ENCODE measurements at regions not wholly inside any gene's neighbourhood (a gene's known extent, or its start where the extent isn't known, plus 50 kb on each side); places are given as distances from the start of the nearest gene placed in this dataset.

DNA sequence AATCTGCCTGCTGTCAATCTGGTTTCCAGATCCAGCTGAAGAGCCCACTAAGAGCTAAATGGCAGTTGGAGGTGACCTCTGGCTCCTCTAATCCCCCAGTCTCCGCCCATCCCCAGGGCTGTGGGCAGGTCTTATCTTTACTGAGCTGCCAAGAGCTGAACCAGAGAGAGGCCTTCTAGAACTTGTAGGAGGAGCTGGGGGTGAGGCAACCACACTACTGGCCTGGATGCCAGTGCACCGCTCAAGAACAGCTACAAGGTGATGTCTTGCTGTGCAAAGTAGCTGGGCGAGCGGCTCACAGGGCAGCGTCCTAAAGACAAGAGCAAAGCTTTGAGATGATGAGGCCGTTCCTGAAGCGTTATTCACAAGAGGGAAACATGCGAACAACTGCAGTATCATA is 374.6 kb downstream of the CTTN start:
- Mint-ChIP-seq H3K27me3 (no peaks in the 10 kb centered on the region), H3K36me3 (ENCODE audit: insufficient read depth) (peaks cover 11% of the 10 kb centered on the region), H3K4me1 (ENCODE audit: low read depth) (no peaks in the 10 kb centered on the region), H3K9me3 (ENCODE audit: low read depth) (peaks cover 10% of the 10 kb centered on the region), H3K27ac (no peak overlapping the region), H3K4me3 (ENCODE audit: low read depth) (no peak overlapping the region)
- TF ChIP-seq, protein P1, sequence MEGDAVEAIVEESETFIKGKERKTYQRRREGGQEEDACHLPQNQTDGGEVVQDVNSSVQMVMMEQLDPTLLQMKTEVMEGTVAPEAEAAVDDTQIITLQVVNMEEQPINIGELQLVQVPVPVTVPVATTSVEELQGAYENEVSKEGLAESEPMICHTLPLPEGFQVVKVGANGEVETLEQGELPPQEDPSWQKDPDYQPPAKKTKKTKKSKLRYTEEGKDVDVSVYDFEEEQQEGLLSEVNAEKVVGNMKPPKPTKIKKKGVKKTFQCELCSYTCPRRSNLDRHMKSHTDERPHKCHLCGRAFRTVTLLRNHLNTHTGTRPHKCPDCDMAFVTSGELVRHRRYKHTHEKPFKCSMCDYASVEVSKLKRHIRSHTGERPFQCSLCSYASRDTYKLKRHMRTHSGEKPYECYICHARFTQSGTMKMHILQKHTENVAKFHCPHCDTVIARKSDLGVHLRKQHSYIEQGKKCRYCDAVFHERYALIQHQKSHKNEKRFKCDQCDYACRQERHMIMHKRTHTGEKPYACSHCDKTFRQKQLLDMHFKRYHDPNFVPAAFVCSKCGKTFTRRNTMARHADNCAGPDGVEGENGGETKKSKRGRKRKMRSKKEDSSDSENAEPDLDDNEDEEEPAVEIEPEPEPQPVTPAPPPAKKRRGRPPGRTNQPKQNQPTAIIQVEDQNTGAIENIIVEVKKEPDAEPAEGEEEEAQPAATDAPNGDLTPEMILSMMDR (IDR thresholded peaks at IDR 0.05; ENCODE audit: unreplicated experiment), result no peak
- DNase-seq (ENCODE audit: low spot score, unreplicated experiment), result no peak

DNA sequence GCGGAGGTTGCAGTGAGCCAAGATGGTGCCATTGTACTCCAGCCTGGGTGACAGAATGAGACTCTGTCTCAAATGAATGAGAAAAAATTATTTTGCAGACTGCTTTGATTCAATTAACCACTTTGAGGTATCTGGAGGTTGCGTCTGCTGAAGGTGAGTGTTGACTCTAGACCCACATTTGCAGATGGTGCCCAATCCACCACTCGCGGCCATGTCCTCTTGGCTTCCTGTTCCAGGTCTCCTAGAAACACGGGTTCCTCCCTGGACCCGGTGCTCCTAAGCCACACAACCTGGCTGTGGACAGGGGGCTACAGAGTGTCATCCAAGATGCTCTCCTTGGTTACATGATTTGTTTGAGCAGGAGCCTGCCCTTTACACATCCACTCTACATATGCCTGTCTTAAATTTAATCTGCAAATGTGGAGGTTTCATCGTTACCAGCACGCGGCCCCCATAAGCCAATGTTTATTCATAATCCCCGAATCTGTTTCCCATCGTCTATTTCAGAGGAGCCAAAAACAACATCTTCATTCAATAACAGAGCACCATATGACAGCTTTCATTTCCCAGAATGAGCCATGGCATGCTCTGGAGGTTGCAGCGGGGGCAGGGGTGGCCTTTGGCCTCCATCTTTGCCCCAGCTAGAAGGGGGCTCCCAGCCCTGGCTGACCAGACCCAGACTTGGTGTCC is 377.2 kb downstream of the CTTN start:
- peaks cover 10% of the 10 kb centered on the region for H3K9me3 Mint-ChIP-seq (ENCODE audit: low read depth)
- TF ChIP-seq, protein P1 (IDR thresholded peaks at IDR 0.05; ENCODE audit: unreplicated experiment), result no peak
- H3K27ac Mint-ChIP-seq, result no peak overlapping the region
- H3K4me1 Mint-ChIP-seq (ENCODE audit: low read depth), result no peaks in the 10 kb centered on the region
- no peaks in the 10 kb centered on the region for H3K27me3 Mint-ChIP-seq
- no peak for DNase-seq (ENCODE audit: low spot score, unreplicated experiment)
- H3K36me3 Mint-ChIP-seq (ENCODE audit: insufficient read depth), result peaks cover 9% of the 10 kb centered on the region
- no peak overlapping the region for H3K4me3 Mint-ChIP-seq (ENCODE audit: low read depth)

DNA sequence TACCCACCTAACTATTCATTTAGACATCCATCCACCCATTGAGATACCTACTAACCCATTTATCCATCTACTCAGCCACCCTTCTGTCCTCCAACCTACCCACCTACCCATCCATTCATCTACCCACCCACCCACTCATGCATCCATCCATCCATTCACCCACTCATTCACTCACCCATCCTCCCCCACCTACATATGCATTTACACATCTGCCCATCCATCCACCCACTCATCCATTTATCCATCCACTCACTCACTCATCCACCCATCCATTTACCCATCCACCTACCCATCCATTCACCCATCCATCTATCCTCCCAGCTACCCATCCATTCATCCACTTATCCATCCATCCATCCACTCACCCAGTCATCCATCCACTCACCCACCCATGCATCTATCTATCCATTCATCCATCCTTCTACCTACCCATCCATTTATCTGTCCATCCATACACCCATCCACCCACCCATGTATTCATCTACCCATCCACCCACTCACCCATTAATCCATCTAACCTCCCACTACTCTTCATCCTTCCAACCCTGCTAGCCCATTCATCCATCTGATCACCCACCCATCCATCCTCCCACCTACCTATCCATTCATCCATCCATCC is 378.7 kb downstream of the CTTN start:
- Mint-ChIP-seq H3K36me3 (ENCODE audit: insufficient read depth) (peaks cover 9% of the 10 kb centered on the region), H3K4me1 (ENCODE audit: low read depth) (no peaks in the 10 kb centered on the region), H3K4me3 (ENCODE audit: low read depth) (no peak overlapping the region), H3K27me3 (no peaks in the 10 kb centered on the region), H3K9me3 (ENCODE audit: low read depth) (peaks cover 10% of the 10 kb centered on the region), H3K27ac (no peak overlapping the region)
- no peak for DNase-seq (ENCODE audit: low spot score, unreplicated experiment)
- TF ChIP-seq, protein P1 (IDR thresholded peaks at IDR 0.05; ENCODE audit: unreplicated experiment), result no peak

DNA sequence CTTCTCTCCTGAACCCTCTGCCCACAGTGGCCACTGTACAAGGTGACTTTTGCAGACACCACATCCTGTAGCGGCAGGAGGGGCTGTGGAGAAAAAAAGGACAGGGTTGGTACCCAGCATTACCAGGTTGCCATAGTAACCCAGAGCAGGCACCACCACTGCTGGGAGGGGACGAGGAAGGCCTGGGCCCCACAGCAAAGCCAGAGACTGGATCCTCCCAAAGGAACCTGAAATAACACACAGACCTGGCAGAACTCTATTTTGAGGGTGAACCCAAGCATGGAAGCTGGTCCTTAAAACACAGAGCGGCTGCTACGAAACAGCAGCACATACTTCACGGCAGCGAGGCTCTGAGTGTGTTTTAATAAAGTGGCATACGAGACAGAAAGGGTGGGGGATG is 380.6 kb downstream of the CTTN start:
- DNase-seq (ENCODE audit: low spot score, unreplicated experiment), result no peak
- Mint-ChIP-seq H3K27me3 (no peaks in the 10 kb centered on the region), H3K4me3 (ENCODE audit: low read depth) (no peak overlapping the region), H3K4me1 (ENCODE audit: low read depth) (no peaks in the 10 kb centered on the region), H3K9me3 (ENCODE audit: low read depth) (peaks cover 2% of the 10 kb centered on the region), H3K36me3 (ENCODE audit: insufficient read depth) (peaks cover 6% of the 10 kb centered on the region), H3K27ac (peak overlapping the region; percentile 16)
- TF ChIP-seq, protein P1 (IDR thresholded peaks at IDR 0.05; ENCODE audit: unreplicated experiment), result no peak

DNA sequence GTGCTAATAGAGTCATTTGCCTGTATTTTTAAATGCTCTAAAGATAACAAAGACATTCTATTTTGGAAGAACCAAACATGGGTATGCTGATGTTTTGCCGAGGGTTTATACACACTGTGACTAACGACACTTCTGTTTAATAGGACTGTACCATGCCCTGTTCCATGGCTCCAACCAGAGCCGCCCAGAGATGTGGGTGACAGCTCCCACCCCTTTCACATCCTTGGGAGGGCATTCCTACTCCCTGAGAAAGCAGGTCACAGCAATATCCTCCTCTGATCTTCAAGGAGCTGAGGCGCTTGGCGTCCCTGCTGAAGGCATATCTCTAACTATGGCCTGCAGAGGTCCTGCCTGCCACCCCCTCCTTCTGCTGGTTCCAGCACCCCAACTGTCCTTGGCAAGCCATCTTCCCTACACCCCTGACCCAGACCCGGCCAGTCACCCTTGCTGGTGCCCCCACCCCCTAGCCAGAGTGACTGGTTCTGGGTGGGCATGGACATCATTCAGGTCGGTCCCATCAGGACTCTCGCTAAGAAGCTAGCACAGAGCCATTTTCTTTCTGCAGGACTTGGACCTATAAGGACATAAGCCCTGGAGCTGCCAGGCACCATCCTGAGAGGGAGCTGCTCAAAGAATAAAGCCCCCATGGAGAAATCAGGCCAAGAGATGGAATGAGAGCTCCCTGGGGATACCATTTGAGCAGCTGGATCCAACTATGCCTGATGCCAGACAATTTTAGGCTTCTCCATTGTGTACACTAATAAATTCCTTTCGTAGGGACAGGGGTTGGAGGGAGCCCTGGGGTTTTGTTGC is 381.3 kb downstream of the CTTN start:
- no peaks in the 10 kb centered on the region for H3K4me1 Mint-ChIP-seq (ENCODE audit: low read depth)
- no peaks in the 10 kb centered on the region for H3K27me3 Mint-ChIP-seq
- no peak overlapping the region for H3K4me3 Mint-ChIP-seq (ENCODE audit: low read depth)
- TF ChIP-seq, protein P1 (IDR thresholded peaks at IDR 0.05; ENCODE audit: unreplicated experiment), result no peak
- peaks cover 3% of the 10 kb centered on the region for H3K36me3 Mint-ChIP-seq (ENCODE audit: insufficient read depth)
- no peak for DNase-seq (ENCODE audit: low spot score, unreplicated experiment)
- no peaks in the 10 kb centered on the region for H3K9me3 Mint-ChIP-seq (ENCODE audit: low read depth)
- no peak overlapping the region for H3K27ac Mint-ChIP-seq
